DMS153 (cell line): ENCODE measurements at regions not wholly inside any gene's neighbourhood (a gene's known extent, or its start where the extent isn't known, plus 50 kb on each side); places are given as distances from the start of the nearest gene placed in this dataset.

Experiments used
- DNase-seq: peaks from one replicate; lab custom pipeline; 2025; lab: John Stamatoyannopoulos, UW

GRCh38 chr6:169165561-169166300, 87.9 kb downstream of the THBS2 start:
- no peak for DNase-seq

GRCh38 chr6:169164986-169165385, 88.7 kb downstream of the THBS2 start:
- no peak for DNase-seq

- no peak for DNase-seq
Measured at GRCh38 chr6:169164451-169164850, 89.2 kb downstream of the THBS2 start.

GRCh38 chr6:169163411-169163901, 90.2 kb downstream of the THBS2 start:
- no peak for DNase-seq

- DNase-seq: no peak
Measured at GRCh38 chr6:169162752-169163407, 90.8 kb downstream of the THBS2 start.

GRCh38 chr6:169162249-169162648, 91.4 kb downstream of the THBS2 start:
- DNase-seq: no peak

- no peak for DNase-seq
Measured at GRCh38 chr6:169161572-169162167, 92.0 kb downstream of the THBS2 start.

GRCh38 chr6:169160855-169161560, 92.6 kb downstream of the THBS2 start:
- DNase-seq: no peak

- no peak for DNase-seq
Measured at GRCh38 chr6:169160091-169160854, 93.4 kb downstream of the THBS2 start.

GRCh38 chr6:169159331-169159730, 94.3 kb downstream of the THBS2 start:
- no peak for DNase-seq

GRCh38 chr6:169158691-169159090, 95.0 kb downstream of the THBS2 start:
- no peak for DNase-seq

GRCh38 chr6:169158174-169158573, 95.5 kb downstream of the THBS2 start:
- no peak for DNase-seq

- no peak for DNase-seq
Measured at GRCh38 chr6:169157197-169158148, 96.2 kb downstream of the THBS2 start.

- no peak for DNase-seq
Measured at GRCh38 chr6:169156793-169157147, 96.9 kb downstream of the THBS2 start.

- DNase-seq: no peak
Measured at GRCh38 chr6:169156108-169156792, 97.4 kb downstream of the THBS2 start.

GRCh38 chr6:169155481-169155880, 98.2 kb downstream of the THBS2 start:
- DNase-seq: no peak

- no peak for DNase-seq
Measured at GRCh38 chr6:169153401-169153800, 100.2 kb downstream of the THBS2 start.

GRCh38 chr6:169146521-169146920, 107.1 kb downstream of the THBS2 start:
- no peak for DNase-seq

GRCh38 chr6:169145991-169146501, 107.6 kb downstream of the THBS2 start:
- no peak for DNase-seq

GRCh38 chr6:169145496-169145895, 108.2 kb downstream of the THBS2 start:
- DNase-seq: no peak
